Thyroid gland (tissue), 4 donors: ENCODE measurements at regions not wholly inside any gene's neighbourhood (a gene's known extent, or its start where the extent isn't known, plus 50 kb on each side); places are given as distances from the start of the nearest gene placed in this dataset.

Source experiments
- POLR2A ChIP-seq, 2 donors: fragments of 450-650 bp; IDR thresholded peaks; one replicate each; pipeline ENCODE4 v1.6.1; 2017; ENCODE audit warnings: antibody characterized with exemption in 2 of 2, mild to moderate bottlenecking in 2 of 2, moderate library complexity in 1 of 2
- TF ChIP-seq, protein P1 (sequence below), 6 experiments: fragments of 200-600 bp in 3 of 6; fragments of 450-650 bp in 3 of 6; sonication (generic) in 3 of 6; IDR thresholded peaks; one replicate each; pipeline ENCODE4 v1.5.1; 2016 to 2019; ENCODE audit warnings: antibody characterized with exemption in 6 of 6, mild to moderate bottlenecking in 2 of 6, inconsistent platforms in 1 of 6, moderate library complexity in 1 of 6

DNA sequence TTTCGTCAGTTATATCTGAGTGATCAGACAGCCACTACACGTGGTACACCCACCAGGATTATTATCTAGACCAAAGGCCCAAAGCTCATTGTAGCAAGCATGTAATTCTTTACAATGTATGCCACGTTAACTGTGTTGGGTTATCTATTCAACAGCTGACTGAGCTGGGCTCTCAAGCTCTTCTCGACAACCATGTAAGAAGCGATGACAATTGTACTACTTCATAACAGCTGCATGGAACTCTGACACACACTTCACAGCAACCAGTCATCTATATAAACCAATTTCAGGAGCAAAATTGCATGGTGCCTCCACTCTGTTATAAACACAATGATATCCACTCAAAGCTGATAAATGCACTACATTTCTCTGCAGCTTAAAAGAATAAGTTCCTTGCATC, 701.8 kb downstream of the NR4A2 start:
- no peak for TF ChIP-seq POLR2A (IDR thresholded peaks at IDR 0.05)
- TF ChIP-seq, protein P1, sequence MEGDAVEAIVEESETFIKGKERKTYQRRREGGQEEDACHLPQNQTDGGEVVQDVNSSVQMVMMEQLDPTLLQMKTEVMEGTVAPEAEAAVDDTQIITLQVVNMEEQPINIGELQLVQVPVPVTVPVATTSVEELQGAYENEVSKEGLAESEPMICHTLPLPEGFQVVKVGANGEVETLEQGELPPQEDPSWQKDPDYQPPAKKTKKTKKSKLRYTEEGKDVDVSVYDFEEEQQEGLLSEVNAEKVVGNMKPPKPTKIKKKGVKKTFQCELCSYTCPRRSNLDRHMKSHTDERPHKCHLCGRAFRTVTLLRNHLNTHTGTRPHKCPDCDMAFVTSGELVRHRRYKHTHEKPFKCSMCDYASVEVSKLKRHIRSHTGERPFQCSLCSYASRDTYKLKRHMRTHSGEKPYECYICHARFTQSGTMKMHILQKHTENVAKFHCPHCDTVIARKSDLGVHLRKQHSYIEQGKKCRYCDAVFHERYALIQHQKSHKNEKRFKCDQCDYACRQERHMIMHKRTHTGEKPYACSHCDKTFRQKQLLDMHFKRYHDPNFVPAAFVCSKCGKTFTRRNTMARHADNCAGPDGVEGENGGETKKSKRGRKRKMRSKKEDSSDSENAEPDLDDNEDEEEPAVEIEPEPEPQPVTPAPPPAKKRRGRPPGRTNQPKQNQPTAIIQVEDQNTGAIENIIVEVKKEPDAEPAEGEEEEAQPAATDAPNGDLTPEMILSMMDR (IDR thresholded peaks at IDR 0.05): no peak
